ENCODE measurements at regions not wholly inside any gene's neighbourhood (a gene's known extent, or its start where the extent isn't known, plus 50 kb on each side); places are given as distances from the start of the nearest gene placed in this dataset.

GRCh38 chr6:105892577-105893262, 193.4 kb upstream of the PRDM1 start:
- H3K27me3 ChIP-seq (ENCODE audit: low read depth), result peaks cover 5% of the 10 kb centered on the region
- peak in 1 of 2 donors; percentile 57 for ATAC-seq
- intact Hi-C loops (cut with DNase I), result no loop called here
- H3K4me1 ChIP-seq, result no peaks in the 10 kb centered on the region
- no peak overlapping the region for H3K4me3 ChIP-seq
- H3K9me3 ChIP-seq, result no peaks in the 10 kb centered on the region
- no peak overlapping the region for H3K27ac ChIP-seq
- no peak for TF ChIP-seq CTCF (IDR thresholded peaks at IDR 0.05)
- DNase-seq, result no peak
- H3K36me3 ChIP-seq, result no peaks in the 10 kb centered on the region

DNA sequence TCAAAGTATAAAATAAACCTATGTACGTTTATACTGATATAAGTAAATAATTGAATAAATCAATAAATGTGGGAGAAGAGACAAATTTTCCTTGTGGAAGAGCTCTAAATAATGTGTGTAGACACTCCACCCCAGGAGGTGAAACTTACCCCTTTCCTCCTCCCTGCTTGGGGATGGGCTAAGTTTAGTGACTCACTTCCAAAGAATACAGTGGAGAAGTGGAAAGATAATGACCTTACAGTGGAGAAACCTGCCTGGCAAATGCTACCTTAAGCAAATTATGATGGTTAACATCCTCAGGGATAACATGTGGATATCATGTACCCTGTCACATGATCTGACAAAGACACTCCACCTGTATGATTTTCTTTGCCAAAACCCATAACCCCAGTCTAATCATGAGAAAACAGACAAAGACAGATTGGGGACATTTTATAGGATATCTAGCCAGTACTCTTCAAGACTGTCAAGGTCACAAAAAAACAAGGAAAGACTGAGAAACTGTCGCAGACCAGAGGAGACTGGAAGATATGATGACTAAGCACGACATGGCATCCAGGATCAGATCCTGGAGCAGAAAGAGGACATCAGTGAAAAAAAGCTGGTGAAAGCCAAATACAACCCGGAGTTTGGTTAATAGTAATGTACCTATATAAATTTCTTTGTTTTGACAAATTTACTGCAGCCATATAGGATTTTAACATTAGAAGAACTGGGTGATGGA, 195.5 kb upstream of the PRDM1 start:
- no peak for TF ChIP-seq CTCF (IDR thresholded peaks at IDR 0.05)
- Histone ChIP-seq H3K27me3 (ENCODE audit: low read depth) (no peaks in the 10 kb centered on the region), H3K36me3 (no peaks in the 10 kb centered on the region), H3K27ac (no peak overlapping the region), H3K9me3 (no peaks in the 10 kb centered on the region), H3K4me1 (no peaks in the 10 kb centered on the region), H3K4me3 (no peak overlapping the region)
- DNase-seq (no peak), ATAC-seq (no peak)
- intact Hi-C loops (cut with DNase I), result no loop called here

- Histone ChIP-seq H3K4me3 (no peak overlapping the region), H3K36me3 (no peaks in the 10 kb centered on the region), H3K27me3 (ENCODE audit: low read depth) (no peaks in the 10 kb centered on the region), H3K9me3 (no peaks in the 10 kb centered on the region), H3K27ac (no peak overlapping the region), H3K4me1 (no peaks in the 10 kb centered on the region)
- DNase-seq (no peak), ATAC-seq (no peak)
- no peak for TF ChIP-seq CTCF (IDR thresholded peaks at IDR 0.05)
- intact Hi-C loops (cut with DNase I), result no loop called here
Observed at GRCh38 chr6:105889902-105890301, 196.2 kb upstream of the PRDM1 start.

DNA sequence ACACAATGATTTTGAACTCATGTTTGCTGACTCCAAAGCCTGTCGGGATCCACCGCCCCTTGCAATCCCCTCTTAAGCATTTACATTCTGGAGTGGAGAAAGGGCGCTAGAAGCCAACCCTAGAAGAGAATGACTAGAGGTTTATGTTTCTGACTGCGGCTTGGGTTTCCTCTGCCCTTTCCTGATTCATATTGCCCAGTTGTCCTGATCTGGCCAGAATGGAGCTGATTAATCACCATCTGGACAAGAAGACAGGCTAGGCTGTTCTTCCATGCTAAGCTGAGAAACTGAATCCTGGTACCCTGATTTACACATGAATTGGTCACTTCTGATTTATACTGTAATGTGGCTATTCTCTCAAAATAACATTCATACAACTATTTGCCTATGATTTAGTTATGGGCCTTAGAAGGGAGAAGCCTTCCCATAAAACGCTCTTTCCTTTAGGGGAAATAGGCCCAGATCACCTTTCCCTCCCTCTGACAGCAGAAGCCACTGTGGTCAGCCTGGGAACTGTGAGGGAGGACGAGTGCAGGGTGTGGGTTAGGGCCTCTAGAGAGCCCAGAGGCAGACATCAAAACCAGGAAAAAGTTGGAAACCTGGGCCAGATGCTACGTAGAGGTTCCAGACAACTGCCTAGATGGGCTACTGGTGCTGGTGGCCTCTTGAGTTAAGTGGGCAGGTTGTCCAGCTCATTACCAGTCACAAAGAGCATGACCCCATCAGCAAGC, 199.2 kb upstream of the PRDM1 start:
- Histone ChIP-seq H3K9me3 (no peaks in the 10 kb centered on the region), H3K4me1 (no peaks in the 10 kb centered on the region), H3K27me3 (ENCODE audit: low read depth) (no peaks in the 10 kb centered on the region), H3K36me3 (no peaks in the 10 kb centered on the region), H3K4me3 (no peak overlapping the region), H3K27ac (no peak overlapping the region)
- no peak for TF ChIP-seq CTCF (IDR thresholded peaks at IDR 0.05)
- intact Hi-C loops (cut with DNase I), result no loop called here
- ATAC-seq, result no peak
- no peak for DNase-seq

DNA sequence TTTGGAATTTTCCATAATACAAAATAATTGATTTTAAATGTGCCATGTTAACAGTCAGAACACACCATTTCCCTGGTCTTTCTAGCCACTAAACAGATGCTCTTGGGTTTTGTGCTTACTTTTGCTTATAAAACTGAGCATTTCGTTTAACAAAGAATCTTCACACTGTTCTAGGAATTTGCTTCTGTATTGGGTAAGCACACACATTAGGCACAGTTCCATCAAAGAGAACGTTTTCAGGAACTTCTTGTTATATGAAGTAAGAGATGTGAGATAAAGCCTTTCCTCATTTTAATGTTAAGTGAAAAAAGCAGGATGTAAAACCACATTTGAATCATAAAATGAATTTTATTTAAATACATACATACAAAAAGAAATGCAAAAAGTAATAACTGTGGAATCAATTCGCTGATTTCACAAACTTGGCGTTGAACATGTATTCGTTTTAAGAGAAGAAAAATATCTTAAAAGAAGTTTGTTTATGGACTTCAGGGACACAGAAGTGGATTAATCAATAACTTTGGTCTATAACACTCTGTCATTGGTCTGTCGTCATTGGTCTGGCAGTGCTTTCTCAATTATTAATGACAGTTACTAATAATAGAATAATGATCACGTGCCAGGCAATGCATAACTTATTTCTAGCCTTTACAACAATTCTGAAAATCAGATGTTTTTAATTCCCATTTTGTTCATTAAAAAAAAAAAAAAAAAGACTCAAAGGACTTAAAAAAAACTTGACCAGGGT, 199.9 kb upstream of the PRDM1 start:
- Histone ChIP-seq H3K4me3 (no peak overlapping the region), H3K4me1 (no peaks in the 10 kb centered on the region), H3K27ac (no peak overlapping the region), H3K27me3 (ENCODE audit: low read depth) (no peaks in the 10 kb centered on the region), H3K9me3 (no peaks in the 10 kb centered on the region), H3K36me3 (no peaks in the 10 kb centered on the region)
- intact Hi-C loops (cut with DNase I), result no loop called here
- ATAC-seq (peak; percentile 34 to 61), DNase-seq (no peak)
- no peak for TF ChIP-seq CTCF (IDR thresholded peaks at IDR 0.05)

All from lower lobe of right lung (tissue), 2 donors.